HUES6 (cell line): ENCODE measurements at regions not wholly inside any gene's neighbourhood (a gene's known extent, or its start where the extent isn't known, plus 50 kb on each side); places are given as distances from the start of the nearest gene placed in this dataset.

Experiments
- H3K27ac ChIP-seq: 2 replicates; pipeline ENCODE4 v1.7.0; 2013; ENCODE audit warnings: low read depth, mild to moderate bottlenecking, low read length, inconsistent platforms
- H3K27me3 ChIP-seq: 2 replicates; pipeline ENCODE4 v1.6.1; 2013; ENCODE audit warnings: low read length; ENCODE audit not compliant: control insufficient read depth, insufficient read depth
- H3K36me3 ChIP-seq: 2 replicates; pipeline ENCODE4 v1.6.1; 2013; ENCODE audit warnings: low read length; ENCODE audit not compliant: control insufficient read depth, insufficient read depth
- H3K4me1 ChIP-seq: 2 replicates; pipeline ENCODE4 v1.6.1; 2013; ENCODE audit warnings: low read length; ENCODE audit not compliant: control insufficient read depth, insufficient read depth
- H3K4me3 ChIP-seq: 2 replicates; pipeline ENCODE4 v1.5.1; 2013; ENCODE audit warnings: low read depth, low read length
- H3K9ac ChIP-seq: one replicate; pipeline ENCODE4 v1.6.1; 2013; ENCODE audit warnings: mild to moderate bottlenecking, low read length
- H3K9me3 ChIP-seq: 2 replicates; pipeline ENCODE4 v1.6.1; 2013; ENCODE audit warnings: low read depth, low read length; ENCODE audit not compliant: control insufficient read depth, insufficient read depth

DNA sequence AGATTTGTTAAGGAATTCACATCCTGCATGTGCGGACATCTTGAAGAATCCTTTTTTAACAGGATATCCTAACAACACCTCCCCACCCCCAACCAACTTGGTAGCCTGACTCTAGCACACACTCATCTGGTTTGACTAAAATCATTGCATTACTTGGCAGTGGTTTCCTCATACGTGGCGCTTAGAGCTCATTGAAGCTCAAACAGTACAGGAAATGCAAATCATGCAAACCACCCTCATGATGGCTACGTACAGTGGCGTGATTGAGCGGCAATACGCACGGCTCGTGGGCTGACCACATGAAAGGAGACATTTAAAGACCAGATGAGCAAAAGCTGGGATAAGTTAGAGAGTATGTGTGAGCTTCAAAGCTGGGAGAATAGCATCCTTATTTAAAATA lies 336.2 kb downstream of the ZEB2 start:
- Histone ChIP-seq H3K27me3 (no peaks in the 10 kb centered on the region), H3K36me3 (no peaks in the 10 kb centered on the region), H3K9ac (no peak overlapping the region), H3K4me1 (no peaks in the 10 kb centered on the region), H3K9me3 (no peaks in the 10 kb centered on the region), H3K27ac (no peak overlapping the region), H3K4me3 (no peak overlapping the region)

GRCh38 chr2:144181001-144181400 lies 338.9 kb downstream of the ZEB2 start:
- H3K36me3 ChIP-seq, result no peaks in the 10 kb centered on the region
- no peak overlapping the region for H3K27ac ChIP-seq
- H3K4me3 ChIP-seq, result no peak overlapping the region
- H3K27me3 ChIP-seq, result no peaks in the 10 kb centered on the region
- H3K9me3 ChIP-seq, result no peaks in the 10 kb centered on the region
- no peaks in the 10 kb centered on the region for H3K4me1 ChIP-seq
- no peak overlapping the region for H3K9ac ChIP-seq

GRCh38 chr2:144180131-144180530 lies 339.8 kb downstream of the ZEB2 start:
- no peaks in the 10 kb centered on the region for H3K36me3 ChIP-seq
- no peaks in the 10 kb centered on the region for H3K9me3 ChIP-seq
- no peaks in the 10 kb centered on the region for H3K4me1 ChIP-seq
- H3K27me3 ChIP-seq, result no peaks in the 10 kb centered on the region
- H3K4me3 ChIP-seq, result no peak overlapping the region
- no peak overlapping the region for H3K9ac ChIP-seq
- no peak overlapping the region for H3K27ac ChIP-seq

- Histone ChIP-seq H3K9ac (no peak overlapping the region), H3K9me3 (peaks cover 4% of the 10 kb centered on the region; the same call in 1 of the 2 replicates), H3K27ac (no peak overlapping the region), H3K4me1 (no peaks in the 10 kb centered on the region), H3K36me3 (0 out of 2 replicates have a peak, but pooled peaks cover 2% of the 10 kb centered on the region), H3K4me3 (no peak overlapping the region), H3K27me3 (no peaks in the 10 kb centered on the region)
These were observed 349.7 kb downstream of the ZEB2 start for GRCh38 chr2:144170179-144170578.

GRCh38 chr2:144166743-144167142 lies 353.2 kb downstream of the ZEB2 start:
- Histone ChIP-seq H3K4me3 (no peak overlapping the region), H3K27ac (no peak overlapping the region), H3K36me3 (no peaks in the 10 kb centered on the region), H3K4me1 (no peaks in the 10 kb centered on the region), H3K27me3 (no peaks in the 10 kb centered on the region), H3K9ac (no peak overlapping the region), H3K9me3 (no peaks in the 10 kb centered on the region)

- Histone ChIP-seq H3K9me3 (no peaks in the 10 kb centered on the region), H3K4me3 (no peak overlapping the region), H3K36me3 (no peaks in the 10 kb centered on the region)
These were observed 354.2 kb downstream of the ZEB2 start for GRCh38 chr2:144165599-144166250.

DNA sequence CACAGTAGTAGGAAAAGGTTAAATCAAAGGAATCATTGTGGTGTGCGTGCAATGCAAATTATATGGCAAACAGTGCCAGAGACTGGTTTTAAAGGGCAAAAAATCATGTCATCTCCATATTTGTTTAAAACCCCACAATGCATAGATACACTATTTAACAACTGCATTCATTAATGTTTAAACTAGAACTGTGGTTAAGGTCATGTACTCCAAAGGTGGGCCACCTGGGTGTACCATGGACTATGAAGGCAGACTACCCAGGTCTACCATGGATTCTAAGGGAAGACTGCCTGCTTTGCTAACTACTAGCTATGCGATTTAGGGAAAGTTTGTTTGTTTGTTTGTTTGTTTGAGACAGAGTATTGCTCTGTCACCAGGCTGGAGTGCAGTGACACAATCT lies 356.3 kb downstream of the ZEB2 start:
- Histone ChIP-seq H3K27me3 (no peaks in the 10 kb centered on the region), H3K27ac (no peak overlapping the region), H3K9ac (no peak overlapping the region), H3K9me3 (no peaks in the 10 kb centered on the region), H3K4me1 (no peaks in the 10 kb centered on the region), H3K36me3 (no peaks in the 10 kb centered on the region), H3K4me3 (no peak overlapping the region)

More at GRCh38 chr2:144165599-144166250, 354.2 kb downstream of the ZEB2 start:
- no peak overlapping the region for H3K27ac ChIP-seq
- no peaks in the 10 kb centered on the region for H3K27me3 ChIP-seq
- no peaks in the 10 kb centered on the region for H3K4me1 ChIP-seq
- no peak overlapping the region for H3K9ac ChIP-seq

DNA sequence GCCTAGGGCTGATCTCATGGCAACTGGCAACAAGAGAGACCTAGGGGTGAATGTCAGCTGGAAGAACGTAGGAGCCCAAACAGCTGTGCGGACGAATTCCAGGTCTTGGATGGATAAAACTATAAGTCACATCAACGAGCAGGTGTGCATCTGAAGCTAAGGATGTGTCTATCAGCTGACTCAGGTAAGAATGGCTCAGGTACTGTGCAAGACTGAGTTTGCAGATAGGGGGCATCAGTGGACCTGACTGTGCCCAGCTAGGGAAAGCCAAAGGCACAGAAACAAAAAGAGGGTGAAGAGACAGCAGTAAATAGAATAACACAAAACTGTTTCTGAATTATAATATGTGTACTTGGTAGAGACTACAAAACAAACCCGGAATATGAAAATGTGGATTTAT lies 357.3 kb downstream of the ZEB2 start:
- Histone ChIP-seq H3K9me3 (no peaks in the 10 kb centered on the region), H3K4me3 (no peak overlapping the region), H3K4me1 (no peaks in the 10 kb centered on the region), H3K9ac (no peak overlapping the region), H3K27ac (no peak overlapping the region), H3K36me3 (no peaks in the 10 kb centered on the region), H3K27me3 (no peaks in the 10 kb centered on the region)

DNA sequence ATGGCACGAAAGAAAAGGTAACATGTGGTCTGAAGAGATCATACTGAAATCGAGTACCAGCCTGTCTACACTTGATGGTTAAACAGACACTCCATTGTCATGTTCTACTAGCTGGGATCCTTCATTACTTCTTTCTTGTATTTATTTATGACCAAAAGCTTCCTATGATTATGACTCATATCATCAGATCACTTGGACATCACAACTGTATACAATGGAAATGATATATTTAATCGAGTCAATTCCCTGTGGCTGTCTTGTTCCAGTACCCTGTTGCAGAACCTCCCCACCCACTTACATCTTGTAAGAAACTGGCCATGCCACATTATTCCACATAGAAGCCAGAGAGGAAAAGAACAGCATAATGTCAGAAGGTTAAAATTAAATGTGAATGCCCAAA lies 358.9 kb downstream of the ZEB2 start:
- H3K9me3 ChIP-seq, result no peaks in the 10 kb centered on the region
- peaks cover 9% of the 10 kb centered on the region for H3K4me1 ChIP-seq
- H3K4me3 ChIP-seq, result no peak overlapping the region
- H3K36me3 ChIP-seq, result no peaks in the 10 kb centered on the region
- H3K27me3 ChIP-seq, result no peaks in the 10 kb centered on the region
- no peak overlapping the region for H3K9ac ChIP-seq
- no peak overlapping the region for H3K27ac ChIP-seq

GRCh38 chr2:144159240-144159639 lies 360.7 kb downstream of the ZEB2 start:
- H3K9ac ChIP-seq, result no peak overlapping the region
- no peaks in the 10 kb centered on the region for H3K9me3 ChIP-seq
- peaks cover 9% of the 10 kb centered on the region for H3K4me1 ChIP-seq
- H3K27me3 ChIP-seq, result no peaks in the 10 kb centered on the region
- no peaks in the 10 kb centered on the region for H3K36me3 ChIP-seq
- H3K4me3 ChIP-seq, result no peak overlapping the region
- H3K27ac ChIP-seq, result no peak overlapping the region

- H3K27ac ChIP-seq, result no peak overlapping the region
- H3K27me3 ChIP-seq, result no peaks in the 10 kb centered on the region
- no peaks in the 10 kb centered on the region for H3K9me3 ChIP-seq
- no peak overlapping the region for H3K4me3 ChIP-seq
- H3K9ac ChIP-seq, result no peak overlapping the region
- H3K36me3 ChIP-seq, result no peaks in the 10 kb centered on the region
- H3K4me1 ChIP-seq, result peaks cover 10% of the 10 kb centered on the region
These were observed 361.8 kb downstream of the ZEB2 start for GRCh38 chr2:144158096-144158495.
